Neuronal stem cell (in vitro differentiated cells): ENCODE measurements at regions not wholly inside any gene's neighbourhood (a gene's known extent, or its start where the extent isn't known, plus 50 kb on each side); places are given as distances from the start of the nearest gene placed in this dataset.

Source experiments
- DNase-seq: peaks from one replicate; pipeline ENCODE4 v3.0.0-alpha.2; 2013; ENCODE audit warnings: low spot score
- H2AFZ ChIP-seq: one replicate; pipeline ENCODE4 v1.6.1; 2013; ENCODE audit warnings: mild to moderate bottlenecking, low read length, inconsistent platforms
- H2AK5ac ChIP-seq: 2 replicates; pipeline ENCODE4 v1.6.1; 2013; ENCODE audit warnings: low read depth, mild to moderate bottlenecking, inconsistent platforms, low read length, moderate library complexity, mixed read lengths
- H2BK120ac ChIP-seq: 2 replicates; pipeline ENCODE4 v1.6.1; 2013; ENCODE audit warnings: low read depth, mild to moderate bottlenecking, inconsistent platforms, low read length, moderate library complexity, mixed read lengths
- H2BK12ac ChIP-seq: one replicate; pipeline ENCODE4 v1.6.1; 2013; ENCODE audit warnings: low read length, inconsistent platforms
- H2BK15ac ChIP-seq: 2 replicates; pipeline ENCODE4 v1.6.1; 2013; ENCODE audit warnings: mild to moderate bottlenecking, low read length, inconsistent platforms, mixed read lengths
- H2BK5ac ChIP-seq: one replicate; pipeline ENCODE4 v1.6.1; 2013; ENCODE audit warnings: inconsistent platforms, mild to moderate bottlenecking, low read length, moderate library complexity
- H3K14ac ChIP-seq: one replicate; pipeline ENCODE4 v1.6.1; 2013; ENCODE audit warnings: low read length, inconsistent platforms
- H3K18ac ChIP-seq: 2 replicates; pipeline ENCODE4 v1.6.1; 2013; ENCODE audit warnings: low read length, inconsistent platforms
- H3K23ac ChIP-seq: 2 replicates; pipeline ENCODE4 v1.6.1; 2013; ENCODE audit warnings: low read depth, mild to moderate bottlenecking, mixed read lengths, low read length, inconsistent platforms; ENCODE audit not compliant: poor library complexity
- H3K27ac ChIP-seq: replicated peaks from 3 replicates; pipeline ENCODE4 v1.5.1; 2013; ENCODE audit warnings: low read length, inconsistent platforms
- H3K27me3 ChIP-seq, 3 experiments: 2 replicates each; pipeline ENCODE4 v1.6.1; 2013; ENCODE audit warnings: low read length in 3 of 3, mild to moderate bottlenecking in 2 of 3, inconsistent platforms in 1 of 3, low read depth in 1 of 3, mixed read lengths in 1 of 3, moderate library complexity in 1 of 3; ENCODE audit not compliant: control insufficient read depth in 3 of 3, insufficient read depth in 3 of 3
- H3K36me3 ChIP-seq, 2 donors: replicated peaks in 1 of 2; 2 replicates each; pipeline ENCODE4 v1.6.1; 2013; ENCODE audit warnings: low read length in 2 of 2; ENCODE audit not compliant: control insufficient read depth in 2 of 2, insufficient read depth in 2 of 2
- H3K4ac ChIP-seq: 2 replicates; pipeline ENCODE4 v1.6.1; 2013; ENCODE audit warnings: inconsistent platforms, mild to moderate bottlenecking, low read length, moderate library complexity
- H3K4me1 ChIP-seq, 2 donors: 1 replicate in 1 of 2; 2 replicates in 1 of 2; pipeline ENCODE4 v1.6.1; 2013; ENCODE audit warnings: low read length in 2 of 2, low read depth in 1 of 2; ENCODE audit not compliant: control insufficient read depth in 2 of 2, insufficient read depth in 1 of 2
- H3K4me2 ChIP-seq: one replicate; pipeline ENCODE4 v1.6.1; 2013; ENCODE audit warnings: mild to moderate bottlenecking, low read length, inconsistent platforms; ENCODE audit not compliant: insufficient read depth, poor library complexity, severe bottlenecking
- H3K4me3 ChIP-seq, 2 donors: 2 replicates each; pipeline ENCODE4 v1.5.1; 2013; ENCODE audit warnings: low read length in 2 of 2, mild to moderate bottlenecking in 2 of 2, inconsistent platforms in 1 of 2, moderate library complexity in 1 of 2
- H3K79me1 ChIP-seq: one replicate; pipeline ENCODE4 v1.6.1; 2013; ENCODE audit warnings: low read depth, mild to moderate bottlenecking, inconsistent platforms, low read length, moderate library complexity
- H3K9ac ChIP-seq: one replicate; pipeline ENCODE4 v1.6.1; 2013; ENCODE audit warnings: mild to moderate bottlenecking, low read depth, low read length, inconsistent platforms; ENCODE audit not compliant: poor library complexity
- H3K9me3 ChIP-seq, 2 donors: replicated peaks in 1 of 2; 2 replicates each; pipeline versions ENCODE3 to v1.6.1; 2013; ENCODE audit warnings: low read length in 2 of 2, mild to moderate bottlenecking in 2 of 2, inconsistent platforms in 1 of 2, low read depth in 1 of 2, mixed read lengths in 1 of 2, moderate library complexity in 1 of 2; ENCODE audit not compliant: control insufficient read depth in 2 of 2, insufficient read depth in 1 of 2
- H4K8ac ChIP-seq: one replicate; pipeline ENCODE4 v1.6.1; 2013; ENCODE audit warnings: low read depth, mild to moderate bottlenecking, inconsistent platforms, low read length, moderate library complexity
- H4K91ac ChIP-seq: one replicate; pipeline ENCODE4 v1.6.1; 2013; ENCODE audit warnings: low read length, low read depth, mild to moderate bottlenecking, inconsistent platforms; ENCODE audit not compliant: poor library complexity
- WGBS, 2 donors: extraction: QIAGEN DNeasy Blood & Tissue Kit; methylation state at CpG; one replicate each; pipeline ENCODE4 v1.1.7; 2013; ENCODE audit warnings: missing lambda C conversion rate in 2 of 2, mixed read lengths in 1 of 2; ENCODE audit not compliant: insufficient read length in 2 of 2, insufficient replicate concordance in 1 of 2; ENCODE audit errors: extremely low coverage in 2 of 2; 5-methylcytosine and 5-hydroxymethylcytosine counted together

DNA sequence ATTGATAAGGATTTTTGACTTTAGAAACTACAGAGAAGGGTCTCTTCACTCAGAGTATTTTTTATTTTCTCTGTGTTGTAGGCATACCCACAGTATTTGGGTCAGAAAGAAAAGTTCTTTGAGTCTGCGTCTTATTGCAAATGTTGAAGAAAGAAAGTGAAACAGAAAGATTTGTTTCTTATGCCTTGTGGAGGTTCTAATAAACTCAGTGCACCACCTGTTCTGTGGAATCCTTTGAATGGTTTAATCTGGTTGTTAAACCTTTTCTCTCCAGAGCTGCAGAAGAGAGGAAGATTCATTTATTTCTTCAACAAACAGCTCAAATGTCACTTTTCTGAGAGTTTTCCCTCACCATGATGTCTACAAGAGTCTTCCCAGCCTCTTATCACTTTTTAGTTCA lies 146.6 kb upstream of the PLEKHG7 start:
- Histone ChIP-seq H2BK15ac (no peak overlapping the region), H2BK12ac (no peak overlapping the region), H3K14ac (no peak overlapping the region), H3K23ac (no peak overlapping the region), H3K4ac (no peak overlapping the region), H3K79me1 (no peaks in the 10 kb centered on the region), H2AK5ac (no peak overlapping the region), H3K36me3 (no peaks in the 10 kb centered on the region), H4K8ac (no peak overlapping the region), H3K4me2 (no peak overlapping the region), H3K27me3 (no peaks in the 10 kb centered on the region), H2AFZ (no peak overlapping the region), H3K18ac (no peak overlapping the region), H3K9ac (no peak overlapping the region), H2BK5ac (no peak overlapping the region), H2BK120ac (no peak overlapping the region), H3K4me1 (peaks cover 5 to 6% of the 10 kb centered on the region in 2 donors), H3K27ac (no peak overlapping the region), H3K4me3 (no peak overlapping the region), H3K9me3 (no peaks in the 10 kb centered on the region), H4K91ac (no peak overlapping the region)
- DNase-seq: no peak
- WGBS, 2 donors: no CpG with 5 or more reads among the region's 1 CpG

DNA sequence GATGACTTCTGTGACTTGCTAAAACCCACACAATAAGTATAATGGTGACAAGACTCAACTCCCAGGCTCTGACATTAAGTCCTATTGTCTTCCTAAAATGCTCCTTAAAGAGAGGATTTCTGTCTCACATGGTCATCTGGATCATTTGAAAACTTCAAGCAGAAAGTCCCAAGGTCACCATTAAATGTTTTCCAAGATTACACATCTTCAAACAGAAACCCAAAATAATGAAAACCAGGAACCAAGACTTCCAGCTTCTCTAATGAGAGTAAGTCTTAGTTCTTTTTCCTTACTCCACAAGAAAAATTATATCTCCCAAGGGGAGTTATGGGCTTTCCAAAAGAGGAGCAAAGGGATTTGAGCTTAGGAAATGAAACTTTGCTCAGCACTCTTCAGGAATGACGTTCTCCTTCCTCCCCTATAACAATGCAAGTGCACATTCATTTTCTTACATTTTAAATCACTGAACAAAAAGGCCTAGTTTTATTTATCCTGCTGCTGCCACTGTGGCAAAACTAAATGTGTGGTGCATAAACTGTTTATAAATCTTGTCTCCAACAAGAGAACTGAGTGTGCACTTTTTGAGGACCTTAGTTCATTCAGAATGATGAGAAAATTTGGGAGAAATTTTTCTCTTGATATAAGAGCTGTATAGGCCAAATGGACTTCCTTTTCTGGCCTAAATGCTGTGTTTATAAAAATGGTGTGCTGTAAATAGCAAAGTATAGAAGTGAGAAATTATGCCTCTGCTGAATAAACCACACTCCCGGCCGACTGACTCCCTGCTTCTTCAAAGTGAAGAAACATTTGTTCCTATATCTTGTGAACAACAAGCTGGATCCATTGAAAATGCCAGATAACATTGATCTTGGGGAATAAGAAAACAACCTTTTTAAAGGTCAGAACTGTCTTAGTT lies 148.4 kb upstream of the PLEKHG7 start:
- H3K9me3 ChIP-seq: no peaks in the 10 kb centered on the region
- DNase-seq: no peak
- no peak overlapping the region for H2BK15ac ChIP-seq
- no peak overlapping the region for H3K23ac ChIP-seq
- H2AFZ ChIP-seq: no peak overlapping the region
- H3K14ac ChIP-seq: no peak overlapping the region
- H3K9ac ChIP-seq: no peak overlapping the region
- H3K4me2 ChIP-seq: no peak overlapping the region
- no peak overlapping the region for H2BK120ac ChIP-seq
- H3K4me3 ChIP-seq: no peak overlapping the region
- no peak overlapping the region for H4K8ac ChIP-seq
- no peak overlapping the region for H3K4ac ChIP-seq
- no peaks in the 10 kb centered on the region for H3K79me1 ChIP-seq
- H2AK5ac ChIP-seq: no peak overlapping the region
- H3K36me3 ChIP-seq: no peaks in the 10 kb centered on the region
- H4K91ac ChIP-seq: no peak overlapping the region
- no peaks in the 10 kb centered on the region for H3K27me3 ChIP-seq
- no peak overlapping the region for H2BK5ac ChIP-seq
- WGBS, 2 donors: no CpG with 5 or more reads among the region's 3 CpGs
- H2BK12ac ChIP-seq: no peak overlapping the region
- peaks cover 5 to 6% of the 10 kb centered on the region in 2 donors for H3K4me1 ChIP-seq
- H3K18ac ChIP-seq: no peak overlapping the region
- H3K27ac ChIP-seq: no peak overlapping the region

DNA sequence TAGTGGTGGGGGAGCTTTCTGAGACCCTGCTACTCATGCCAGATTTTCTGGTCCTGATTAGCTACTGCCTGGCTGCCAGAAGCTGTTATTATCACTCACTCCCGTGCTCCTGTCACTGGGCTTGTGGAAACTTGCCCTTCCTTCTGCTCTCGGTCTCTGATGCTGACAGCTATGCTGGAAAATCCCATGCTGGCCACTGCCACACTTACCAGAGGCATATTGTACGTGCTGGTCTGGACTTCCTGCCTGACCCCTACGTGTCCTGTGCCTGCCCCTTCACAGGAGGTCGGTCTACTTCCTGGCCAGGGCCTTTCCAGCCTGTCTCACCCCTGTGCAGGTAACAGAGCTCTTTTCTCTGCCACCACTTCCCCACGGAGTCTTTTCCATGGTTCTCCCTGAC lies 149.4 kb upstream of the PLEKHG7 start:
- H3K27ac ChIP-seq: no peak overlapping the region
- WGBS, 2 donors: no CpG with 5 or more reads among the region's 6 CpGs

DNA sequence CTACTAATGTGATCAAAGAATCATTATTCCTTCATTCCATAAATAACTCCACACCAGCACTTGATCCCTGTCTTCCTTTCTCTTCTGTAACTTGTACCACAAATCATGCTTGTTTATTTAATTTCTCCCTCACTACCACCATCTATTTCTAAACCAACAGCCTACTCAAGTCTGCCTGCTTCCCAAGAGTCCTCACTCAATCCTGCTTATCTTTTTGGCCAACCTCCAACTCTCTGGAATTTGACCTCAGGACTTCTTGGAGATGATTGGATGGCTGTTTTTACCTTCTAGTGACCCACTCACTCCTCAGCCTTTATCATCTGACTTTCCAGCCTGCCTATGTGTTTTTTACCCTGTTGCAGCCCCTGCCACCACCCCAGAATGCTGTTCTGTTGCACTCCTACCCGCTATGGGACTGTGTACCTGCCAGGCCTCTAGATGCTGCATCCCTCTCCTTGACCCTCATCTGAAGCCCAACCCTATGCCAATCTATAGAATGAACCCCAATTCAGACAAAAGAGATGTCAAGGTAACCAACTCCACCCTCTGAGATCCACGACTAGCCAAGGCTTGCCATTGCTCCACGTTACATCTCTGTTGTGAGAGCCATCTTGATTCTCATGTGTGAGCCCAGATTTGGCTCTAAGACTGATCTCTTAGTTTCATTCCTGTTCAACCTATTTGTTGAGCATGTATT lies 150.2 kb upstream of the PLEKHG7 start:
- H3K36me3 ChIP-seq: no peaks in the 10 kb centered on the region
- H3K27me3 ChIP-seq: no peaks in the 10 kb centered on the region
- H3K9me3 ChIP-seq: no peaks in the 10 kb centered on the region
- H2BK5ac ChIP-seq: no peak overlapping the region
- H2AFZ ChIP-seq: no peak overlapping the region
- H4K8ac ChIP-seq: no peak overlapping the region
- no peak overlapping the region for H3K4me3 ChIP-seq
- H2AK5ac ChIP-seq: no peak overlapping the region
- H3K18ac ChIP-seq: no peak overlapping the region
- no peak overlapping the region for H3K9ac ChIP-seq
- H3K79me1 ChIP-seq: no peaks in the 10 kb centered on the region
- DNase-seq: no peak
- H2BK120ac ChIP-seq: no peak overlapping the region
- no peak overlapping the region for H3K23ac ChIP-seq
- H4K91ac ChIP-seq: no peak overlapping the region
- H2BK12ac ChIP-seq: no peak overlapping the region
- peaks cover 5 to 6% of the 10 kb centered on the region in 2 donors for H3K4me1 ChIP-seq
- no peak overlapping the region for H3K4me2 ChIP-seq
- H3K4ac ChIP-seq: no peak overlapping the region
- H2BK15ac ChIP-seq: no peak overlapping the region
- no CpG with 5 or more reads among the region's 3 CpGs for WGBS, 2 donors
- H3K14ac ChIP-seq: no peak overlapping the region
- H3K27ac ChIP-seq: no peak overlapping the region

More for the DNA sequence above, 149.4 kb upstream of the PLEKHG7 start:
- no peak overlapping the region for H4K8ac ChIP-seq
- no peak overlapping the region for H3K23ac ChIP-seq
- H3K4me2 ChIP-seq: no peak overlapping the region
- no peak overlapping the region for H2BK5ac ChIP-seq
- H3K36me3 ChIP-seq: no peaks in the 10 kb centered on the region
- no peaks in the 10 kb centered on the region for H3K79me1 ChIP-seq
- H2AFZ ChIP-seq: peak overlapping the region; percentile 65
- H3K4me3 ChIP-seq: no peak overlapping the region
- H3K9me3 ChIP-seq: no peaks in the 10 kb centered on the region
- H4K91ac ChIP-seq: no peak overlapping the region
- H2BK12ac ChIP-seq: no peak overlapping the region
- no peak overlapping the region for H2BK120ac ChIP-seq
- no peak for DNase-seq
- H3K4me1 ChIP-seq: peaks cover 5 to 6% of the 10 kb centered on the region in 2 donors
- no peaks in the 10 kb centered on the region for H3K27me3 ChIP-seq
- peak overlapping the region; percentile 7 for H3K9ac ChIP-seq
- H3K4ac ChIP-seq: no peak overlapping the region
- H2AK5ac ChIP-seq: no peak overlapping the region
- H2BK15ac ChIP-seq: no peak overlapping the region
- H3K14ac ChIP-seq: no peak overlapping the region
- peak overlapping the region; percentile 76 for H3K18ac ChIP-seq
